NCI-H2171 treated with DMSO at 0.1 percent for 48 hours (cell line): ENCODE measurements at regions not wholly inside any gene's neighbourhood (a gene's known extent, or its start where the extent isn't known, plus 50 kb on each side); places are given as distances from the start of the nearest gene placed in this dataset.

Source experiments
- DNase-seq: peaks from one replicate; lab custom pipeline; 2025; lab: John Stamatoyannopoulos, UW

- DNase-seq: no peak
These were observed 474.8 kb downstream of the PDGFC start for GRCh38 chr4:156496797-156497196.

GRCh38 chr4:156495836-156496235, 475.8 kb downstream of the PDGFC start:
- no peak for DNase-seq

GRCh38 chr4:156495091-156495490, 476.5 kb downstream of the PDGFC start:
- no peak for DNase-seq

- no peak for DNase-seq
These were observed 477.7 kb downstream of the PDGFC start for GRCh38 chr4:156493858-156494257.

- DNase-seq: no peak
These were observed 484.5 kb downstream of the PDGFC start for GRCh38 chr4:156487107-156487506.

GRCh38 chr4:156481845-156482244, 489.8 kb downstream of the PDGFC start:
- DNase-seq: no peak

GRCh38 chr4:156477636-156478035, 494.0 kb downstream of the PDGFC start:
- no peak for DNase-seq

- DNase-seq: no peak
These were observed 495.2 kb downstream of the PDGFC start for GRCh38 chr4:156476359-156476758.

- DNase-seq: peak; percentile 72
These were observed 496.3 kb downstream of the PDGFC start for GRCh38 chr4:156475322-156475721.

GRCh38 chr4:156473151-156473550, 498.4 kb downstream of the PDGFC start:
- DNase-seq: no peak

GRCh38 chr4:156472624-156473023, 499.0 kb downstream of the PDGFC start:
- no peak for DNase-seq

GRCh38 chr4:156459584-156459983, 505.9 kb upstream of the CTSO start:
- DNase-seq: no peak

- no peak for DNase-seq
These were observed 503.2 kb upstream of the CTSO start for GRCh38 chr4:156456830-156457229.

- DNase-seq: no peak
These were observed 489.8 kb upstream of the CTSO start for GRCh38 chr4:156443488-156443887.

GRCh38 chr4:156442912-156443311, 489.2 kb upstream of the CTSO start:
- no peak for DNase-seq

GRCh38 chr4:156439576-156440200, 486.0 kb upstream of the CTSO start:
- DNase-seq: no peak

- DNase-seq: no peak
These were observed 484.0 kb upstream of the CTSO start for GRCh38 chr4:156437666-156438065.

GRCh38 chr4:156422576-156422975, 468.9 kb upstream of the CTSO start:
- DNase-seq: no peak

- DNase-seq: no peak
These were observed 467.0 kb upstream of the CTSO start for GRCh38 chr4:156420623-156421022.

- DNase-seq: no peak
These were observed 465.5 kb upstream of the CTSO start for GRCh38 chr4:156419080-156419685.

GRCh38 chr4:156414406-156414805, 460.7 kb upstream of the CTSO start:
- no peak for DNase-seq

GRCh38 chr4:156413239-156414135, 459.8 kb upstream of the CTSO start:
- no peak for DNase-seq

- no peak for DNase-seq
These were observed 457.9 kb upstream of the CTSO start for GRCh38 chr4:156411531-156411930.
